AG04450 (cell line): ENCODE measurements at regions not wholly inside any gene's neighbourhood (a gene's known extent, or its start where the extent isn't known, plus 50 kb on each side); places are given as distances from the start of the nearest gene placed in this dataset.

Experiments
- CTCF ChIA-PET: fragments of 300-600, 350-600 bp; formaldehyde crosslinking; extraction: SDS; loops from one replicate; lab custom pipeline; 2022; ENCODE audit warnings: antibody characterized with exemption, inconsistent platforms; lab: Charles Lee
- POLR2A ChIA-PET: fragments of 350-600 bp; formaldehyde crosslinking; extraction: SDS; loops from one replicate; lab custom pipeline; 2021; ENCODE audit warnings: antibody characterized with exemption, inconsistent platforms; lab: Yijun Ruan, JAX
- DNase-seq: peaks from one replicate; pipeline ENCODE4 v3.0.0-alpha.2; 2011; ENCODE audit warnings: low read depth, low spot score
- H3K27ac ChIP-seq: one replicate; pipeline ENCODE4 v1.5.1; 2012; ENCODE audit warnings: low read depth, low read length, control low read depth
- H3K27me3 ChIP-seq: one replicate; pipeline ENCODE4 v1.6.0; 2012; ENCODE audit warnings: low read length; ENCODE audit not compliant: control insufficient read depth, insufficient read depth
- H3K4me3 ChIP-seq: 2 replicates; pipeline ENCODE4 v1.5.1; 2011; ENCODE audit warnings: mild to moderate bottlenecking, low read depth, low read length, control low read depth
- H3K9me3 ChIP-seq: 2 replicates; pipeline ENCODE4 v1.5.1; 2012; ENCODE audit warnings: low read length; ENCODE audit not compliant: control insufficient read depth, insufficient read depth
- CTCF ChIP-seq: IDR thresholded peaks from 2 replicates; pipeline ENCODE4 v1.5.1; 2011; ENCODE audit warnings: low read depth, low read length, control low read depth, inconsistent platforms

GRCh38 chr12:124655698-124656516 is 88.5 kb upstream of the NCOR2 start:
- TF ChIP-seq CTCF = peak; percentile 16; the same call in 1 of the 2 replicates
- Histone ChIP-seq H3K4me3 (0 out of 2 replicates have a peak overlapping the region, but pooled peaks have one; percentile 17), H3K27ac (peak overlapping the region; percentile 89), H3K27me3 (no peaks in the 10 kb centered on the region), H3K9me3 (no peaks in the 10 kb centered on the region)
- POLR2A ChIA-PET = interaction anchor here (0.8 to 1.6 kb wide), 6 partner anchors 16 to 110 kb away, joined by 3 to 7 read pairs (median 5); partner anchors contain the start of gene NCOR2
- peak; percentile 74 for DNase-seq
- CTCF ChIA-PET = interaction anchor here (0.8 kb wide), 1 partner anchor 16 kb away, joined by 3 read pairs; no protein-coding TSS in a partner anchor

- no peak for TF ChIP-seq CTCF
- H3K4me3 ChIP-seq = 0 out of 2 replicates have a peak overlapping the region, but pooled peaks have one; percentile 17
- ChIA-PET CTCF (interaction anchor here (0.8 kb wide), 1 partner anchor 15 kb away, joined by 3 read pairs; no protein-coding TSS in a partner anchor), POLR2A (interaction anchor here (0.8 to 1.6 kb wide), 6 partner anchors 15 to 110 kb away, joined by 3 to 7 read pairs (median 5); partner anchors contain the start of gene NCOR2)
- no peaks in the 10 kb centered on the region for H3K9me3 ChIP-seq
- no peak for DNase-seq
- no peaks in the 10 kb centered on the region for H3K27me3 ChIP-seq
- H3K27ac ChIP-seq = peak overlapping the region; percentile 89
These were observed 87.8 kb upstream of the NCOR2 start for GRCh38 chr12:124655048-124655697.

GRCh38 chr12:124654666-124655047 is 87.2 kb upstream of the NCOR2 start:
- H3K4me3 ChIP-seq = no peak overlapping the region
- DNase-seq = no peak
- no peak for TF ChIP-seq CTCF
- H3K9me3 ChIP-seq = peaks cover 4% of the 10 kb centered on the region; the same call in 1 of the 2 replicates
- H3K27me3 ChIP-seq = no peaks in the 10 kb centered on the region
- H3K27ac ChIP-seq = peak overlapping the region; percentile 89
- POLR2A ChIA-PET = interaction anchor here (1.3 to 1.5 kb wide), 3 partner anchors 14 to 111 kb away, joined by 3 to 7 read pairs (median 5); no protein-coding TSS in a partner anchor
- CTCF ChIA-PET = interaction anchor here (0.8 kb wide), 1 partner anchor 15 kb away, joined by 3 read pairs; no protein-coding TSS in a partner anchor

GRCh38 chr12:124653169-124653931 is 85.9 kb upstream of the NCOR2 start:
- H3K27ac ChIP-seq = peak overlapping the region; percentile 31
- H3K27me3 ChIP-seq = no peaks in the 10 kb centered on the region
- DNase-seq = no peak
- CTCF ChIA-PET = no interaction called here
- TF ChIP-seq CTCF = no peak
- peaks cover 15% of the 10 kb centered on the region for H3K9me3 ChIP-seq
- POLR2A ChIA-PET = no interaction called here
- H3K4me3 ChIP-seq = no peak overlapping the region
